HG02571 (cell line): ENCODE measurements at regions not wholly inside any gene's neighbourhood (a gene's known extent, or its start where the extent isn't known, plus 50 kb on each side); places are given as distances from the start of the nearest gene placed in this dataset.
"Not testable (repeated sequence)": the region's sequence is repeated elsewhere in the genome, so short reads cannot be mapped to it uniquely, and the experiment has no call there.

Experiments
- ATAC-seq: cut with Tn5 transposase; IDR thresholded peaks from one replicate; pipeline ENCODE4 v1.9.1; 2021; ENCODE audit warnings: mild to moderate bottlenecking, moderate library complexity; ENCODE audit not compliant: unreplicated experiment

GRCh38 chr10:124172181-124172916 is 79.0 kb upstream of the CHST15 start:
- ATAC-seq, result no peak

- no peak for ATAC-seq
Measured at GRCh38 chr10:124171561-124171960, 78.2 kb upstream of the CHST15 start.

GRCh38 chr10:124170631-124171030 is 77.2 kb upstream of the CHST15 start:
- ATAC-seq, result no peak

- no peak for ATAC-seq
Measured at GRCh38 chr10:124168991-124169802, 75.8 kb upstream of the CHST15 start.

GRCh38 chr10:124168581-124168980 is 75.2 kb upstream of the CHST15 start:
- no peak for ATAC-seq

- ATAC-seq, result not testable (repeated sequence)
Measured at GRCh38 chr10:124167925-124168324, 74.5 kb upstream of the CHST15 start.

GRCh38 chr10:124166431-124167125 is 73.2 kb upstream of the CHST15 start:
- ATAC-seq, result no peak

- ATAC-seq, result no peak
Measured at GRCh38 chr10:124165827-124166226, 72.4 kb upstream of the CHST15 start.

GRCh38 chr10:124165311-124165710 is 71.9 kb upstream of the CHST15 start:
- no peak for ATAC-seq

GRCh38 chr10:124164264-124164663 is 70.9 kb upstream of the CHST15 start:
- ATAC-seq, result no peak

GRCh38 chr10:124162774-124163354 is 69.5 kb upstream of the CHST15 start:
- ATAC-seq, result no peak

- ATAC-seq, result no peak
Measured at GRCh38 chr10:124162136-124162535, 68.7 kb upstream of the CHST15 start.

GRCh38 chr10:124161601-124162000 is 68.2 kb upstream of the CHST15 start:
- ATAC-seq, result no peak

GRCh38 chr10:124160943-124161582 is 67.7 kb upstream of the CHST15 start:
- no peak for ATAC-seq

- ATAC-seq, result no peak
Measured at GRCh38 chr10:124160176-124160575, 66.8 kb upstream of the CHST15 start.

- ATAC-seq, result no peak
Measured at GRCh38 chr10:124159153-124159552, 65.8 kb upstream of the CHST15 start.

- no peak for ATAC-seq
Measured at GRCh38 chr10:124158592-124158991, 65.2 kb upstream of the CHST15 start.

- no peak for ATAC-seq
Measured at GRCh38 chr10:124157271-124157681, 63.9 kb upstream of the CHST15 start.

GRCh38 chr10:124156524-124157260 is 63.3 kb upstream of the CHST15 start:
- ATAC-seq, result no peak

- ATAC-seq, result no peak
Measured at GRCh38 chr10:124155781-124156435, 62.5 kb upstream of the CHST15 start.
